OCI-LY7 (cell line): ENCODE measurements at regions not wholly inside any gene's neighbourhood (a gene's known extent, or its start where the extent isn't known, plus 50 kb on each side); places are given as distances from the start of the nearest gene placed in this dataset.
"Not testable (repeated sequence)": the region's sequence is repeated elsewhere in the genome, so short reads cannot be mapped to it uniquely, and the experiment has no call there.

ENCODE experiments used
- BruUV-seq: library from RNA; stranded (reverse); fragments of 400-500 nt; replicated peaks from 2 replicates; lab custom pipeline; 2021; lab: Mats Ljungman, UMichigan
- CTCF ChIA-PET: fragments of 300-600 bp; sonication (Branson Sonifier 250); formaldehyde crosslinking; loops from one replicate; lab custom pipeline; 2022; ENCODE audit warnings: antibody characterized with exemption; ENCODE audit not compliant: unreplicated experiment; lab: Charles Lee
- POLR2A ChIA-PET: fragments of 300-600 bp; sonication (Branson Sonifier 250); formaldehyde crosslinking; loops from one replicate; lab custom pipeline; 2022; ENCODE audit warnings: antibody characterized with exemption; lab: Charles Lee
- DNase-seq: peaks from one replicate; pipeline ENCODE4 v3.0.0-alpha.2; 2015; ENCODE audit warnings: low spot score
- H2AFZ ChIP-seq: fragments of 200-600 bp; sonication (generic), shearing (Covaris generic); 2 replicates; pipeline ENCODE4 v1.6.1; 2014; ENCODE audit warnings: mild to moderate bottlenecking, antibody characterized with exemption, low read length, moderate library complexity
- H3K27ac ChIP-seq: fragments of 200-600 bp; sonication (generic); 2 replicates; pipeline ENCODE4 v1.5.1; 2014; ENCODE audit warnings: mixed run types, low read depth, mild to moderate bottlenecking, moderate library complexity, low read length, inconsistent platforms; ENCODE audit not compliant: poor library complexity, severe bottlenecking
- H3K36me3 ChIP-seq: fragments of 200-600 bp; sonication (generic); 2 replicates; pipeline ENCODE4 v1.6.1; 2014; ENCODE audit warnings: mild to moderate bottlenecking, antibody characterized with exemption, low read length, moderate library complexity, mixed read lengths; ENCODE audit not compliant: insufficient read depth
- H3K4me1 ChIP-seq: fragments of 200-600 bp; sonication (generic); 2 replicates; pipeline ENCODE4 v1.5.1; 2014; ENCODE audit warnings: mild to moderate bottlenecking, low read length; ENCODE audit not compliant: insufficient read depth, poor library complexity, severe bottlenecking
- H3K4me2 ChIP-seq: fragments of 200-600 bp; sonication (generic); 2 replicates; pipeline ENCODE4 v1.6.1; 2014; ENCODE audit warnings: mild to moderate bottlenecking, low read length
- H3K4me3 ChIP-seq: fragments of 200-600 bp; sonication (generic); 2 replicates; pipeline ENCODE4 v1.5.1; 2014; ENCODE audit warnings: mild to moderate bottlenecking, low read depth, low read length; ENCODE audit not compliant: poor library complexity, severe bottlenecking
- H3K79me2 ChIP-seq: fragments of 200-600 bp; sonication (generic); 2 replicates; pipeline ENCODE4 v1.6.1; 2016; ENCODE audit warnings: low read depth, mild to moderate bottlenecking, low read length, moderate library complexity, mixed read lengths; ENCODE audit not compliant: insufficient read depth
- H3K9me2 ChIP-seq: fragments of 200-600 bp; sonication (generic); 2 replicates; pipeline ENCODE4 v1.6.1; 2016; ENCODE audit warnings: mild to moderate bottlenecking, low read length, mixed read lengths; ENCODE audit not compliant: insufficient read depth
- H3K9me3 ChIP-seq: fragments of 200-600 bp; sonication (generic); 2 replicates; pipeline ENCODE4 v1.6.1; 2014; ENCODE audit warnings: mild to moderate bottlenecking, mixed run types, low read length, mixed read lengths
- H4K20me1 ChIP-seq: fragments of 200-600 bp; sonication (generic); 2 replicates; pipeline ENCODE4 v1.6.1; 2014; ENCODE audit warnings: mild to moderate bottlenecking, antibody characterized with exemption, low read length, moderate library complexity, mixed read lengths; ENCODE audit not compliant: insufficient read depth
- EZH2phosphoT487 ChIP-seq: fragments of 200-600 bp; sonication (generic); IDR thresholded peaks from 2 replicates; pipeline ENCODE4 v1.6.1; 2018; ENCODE audit warnings: low read depth, borderline replicate concordance, mild to moderate bottlenecking, mixed run types, antibody characterized with exemption, low read length, moderate library complexity, mixed read lengths
- intact Hi-C: fragments of 100-400 bp; cut with micrococcal nuclease; formaldehyde crosslinking; loops from one replicate; pipeline ENCODE4 v1.10.0; 2022; ENCODE audit not compliant: unreplicated experiment
- TF ChIP-seq, protein P1 (sequence below): fragments of 200-600 bp; sonication (generic); conservative IDR thresholded peaks from 2 replicates; pipeline ENCODE4 v1.5.1; 2014; ENCODE audit warnings: mild to moderate bottlenecking, antibody characterized with exemption, low read length, moderate library complexity, mixed read lengths

DNA sequence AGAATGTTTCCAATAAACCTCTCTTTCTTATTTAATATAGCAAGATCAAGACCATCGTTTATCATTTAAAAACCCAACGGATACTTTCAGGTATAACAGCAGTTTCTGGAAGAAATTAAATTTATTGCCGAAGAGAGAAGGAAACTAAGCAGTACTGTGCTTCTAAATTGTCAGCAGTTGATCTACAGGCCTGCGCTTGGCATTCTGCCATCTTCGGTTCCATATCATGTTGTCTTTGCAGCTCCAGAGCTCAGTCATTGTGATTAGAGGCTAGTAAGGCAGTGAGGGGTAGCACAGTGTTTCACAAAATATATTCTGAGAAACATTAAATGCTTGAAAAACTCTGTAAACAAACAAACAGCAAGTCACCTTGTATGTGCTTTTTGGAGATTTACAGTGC lies 301.3 kb downstream of the REEP3 start:
- Histone ChIP-seq H3K9me3 (no peaks in the 10 kb centered on the region), H3K27ac (no peak overlapping the region), H3K4me1 (no peaks in the 10 kb centered on the region), H3K36me3 (no peaks in the 10 kb centered on the region), H4K20me1 (no peaks in the 10 kb centered on the region), H3K4me3 (no peak overlapping the region), H3K79me2 (no peaks in the 10 kb centered on the region), H3K9me2 (no peaks in the 10 kb centered on the region), H2AFZ (no peak overlapping the region), H3K4me2 (no peak overlapping the region)
- TF ChIP-seq EZH2phosphoT487: no peak
- intact Hi-C loops: no loop called here
- ChIA-PET CTCF (no interaction called here), POLR2A (no interaction called here)
- DNase-seq: no peak
- BruUV-seq: no TSS peak

DNA sequence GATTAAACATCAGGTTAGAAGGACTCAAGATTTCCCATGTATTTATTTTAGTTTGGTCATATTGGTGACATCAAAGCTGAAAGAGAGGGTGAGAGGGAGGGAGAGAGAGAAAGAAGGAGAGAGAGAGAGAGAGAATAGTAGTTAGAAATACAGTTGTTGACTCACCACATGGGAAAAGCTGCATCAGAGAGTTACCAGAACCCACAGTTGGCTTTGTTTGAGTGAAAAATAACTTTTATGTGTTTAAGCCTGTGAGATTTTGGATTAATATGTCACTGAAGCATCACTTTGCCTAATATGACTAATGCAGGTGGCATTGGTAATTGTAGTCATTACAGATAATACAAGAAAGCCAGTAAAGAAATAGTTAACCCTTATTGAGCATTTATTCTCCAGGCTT lies 303.9 kb downstream of the REEP3 start:
- Histone ChIP-seq H3K36me3 (no peaks in the 10 kb centered on the region), H4K20me1 (no peaks in the 10 kb centered on the region), H2AFZ (no peak overlapping the region), H3K4me3 (no peak overlapping the region), H3K79me2 (no peaks in the 10 kb centered on the region), H3K4me2 (no peak overlapping the region), H3K9me2 (no peaks in the 10 kb centered on the region), H3K4me1 (no peaks in the 10 kb centered on the region), H3K9me3 (no peaks in the 10 kb centered on the region), H3K27ac (no peak overlapping the region)
- ChIA-PET CTCF (no interaction called here), POLR2A (no interaction called here)
- intact Hi-C loops: no loop called here
- no TSS peak for BruUV-seq
- TF ChIP-seq, protein P1, sequence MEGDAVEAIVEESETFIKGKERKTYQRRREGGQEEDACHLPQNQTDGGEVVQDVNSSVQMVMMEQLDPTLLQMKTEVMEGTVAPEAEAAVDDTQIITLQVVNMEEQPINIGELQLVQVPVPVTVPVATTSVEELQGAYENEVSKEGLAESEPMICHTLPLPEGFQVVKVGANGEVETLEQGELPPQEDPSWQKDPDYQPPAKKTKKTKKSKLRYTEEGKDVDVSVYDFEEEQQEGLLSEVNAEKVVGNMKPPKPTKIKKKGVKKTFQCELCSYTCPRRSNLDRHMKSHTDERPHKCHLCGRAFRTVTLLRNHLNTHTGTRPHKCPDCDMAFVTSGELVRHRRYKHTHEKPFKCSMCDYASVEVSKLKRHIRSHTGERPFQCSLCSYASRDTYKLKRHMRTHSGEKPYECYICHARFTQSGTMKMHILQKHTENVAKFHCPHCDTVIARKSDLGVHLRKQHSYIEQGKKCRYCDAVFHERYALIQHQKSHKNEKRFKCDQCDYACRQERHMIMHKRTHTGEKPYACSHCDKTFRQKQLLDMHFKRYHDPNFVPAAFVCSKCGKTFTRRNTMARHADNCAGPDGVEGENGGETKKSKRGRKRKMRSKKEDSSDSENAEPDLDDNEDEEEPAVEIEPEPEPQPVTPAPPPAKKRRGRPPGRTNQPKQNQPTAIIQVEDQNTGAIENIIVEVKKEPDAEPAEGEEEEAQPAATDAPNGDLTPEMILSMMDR: no peak
- no peak for TF ChIP-seq EZH2phosphoT487
- no peak for DNase-seq

DNA sequence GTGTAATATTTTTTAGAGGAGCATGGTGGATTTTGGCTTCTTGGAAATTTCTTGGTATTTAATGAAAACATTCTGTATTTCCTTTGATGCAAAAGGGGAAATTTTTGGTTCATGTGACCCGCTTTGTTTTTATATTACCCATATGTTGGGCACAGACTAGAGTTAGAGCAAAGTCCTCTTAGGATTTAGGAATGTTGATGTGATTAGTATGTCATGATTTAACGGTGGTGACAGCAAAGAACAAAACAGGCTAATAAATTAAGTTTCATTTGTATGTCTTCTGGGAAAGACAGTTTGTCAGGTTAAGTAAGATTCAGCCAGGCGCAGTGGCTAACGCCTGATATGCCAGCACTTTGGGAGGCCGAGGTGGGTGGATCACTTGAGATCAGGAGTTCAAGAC lies 304.6 kb downstream of the REEP3 start:
- no peaks in the 10 kb centered on the region for H3K36me3 ChIP-seq
- H3K4me2 ChIP-seq: no peak overlapping the region
- no peaks in the 10 kb centered on the region for H4K20me1 ChIP-seq
- BruUV-seq: no TSS peak
- H2AFZ ChIP-seq: no peak overlapping the region
- H3K4me1 ChIP-seq: no peaks in the 10 kb centered on the region
- ChIA-PET CTCF (no interaction called here), POLR2A (no interaction called here)
- no peak overlapping the region for H3K4me3 ChIP-seq
- TF ChIP-seq, protein P1: no peak
- TF ChIP-seq EZH2phosphoT487: no peak
- intact Hi-C loops: no loop called here
- no peak overlapping the region for H3K27ac ChIP-seq
- H3K9me3 ChIP-seq: no peaks in the 10 kb centered on the region
- H3K79me2 ChIP-seq: no peaks in the 10 kb centered on the region
- H3K9me2 ChIP-seq: no peaks in the 10 kb centered on the region
- DNase-seq: no peak

DNA sequence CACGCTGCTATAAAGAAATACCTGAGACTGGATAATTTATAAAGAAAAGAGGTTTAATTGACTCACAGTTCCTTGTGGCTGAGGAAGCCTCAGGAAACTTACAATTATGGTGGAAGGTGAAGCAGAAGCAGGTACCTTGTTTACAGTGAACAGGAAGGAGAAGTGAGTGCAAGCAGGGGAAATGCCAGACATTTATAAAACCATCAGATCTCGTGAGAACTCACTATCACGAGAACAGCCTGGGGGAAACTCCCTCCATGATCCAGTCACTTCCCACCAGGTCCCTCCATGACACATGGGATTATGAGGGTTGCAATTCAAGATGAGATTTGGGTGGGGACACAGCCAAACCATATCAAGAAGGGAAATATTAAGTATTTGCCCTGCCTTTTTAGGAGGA lies 305.8 kb downstream of the REEP3 start:
- POLR2A ChIA-PET, H3K27ac ChIP-seq, H4K20me1 ChIP-seq, H3K9me2 ChIP-seq, H3K79me2 ChIP-seq, intact Hi-C loops, H3K9me3 ChIP-seq, H2AFZ ChIP-seq, CTCF ChIA-PET, H3K4me3 ChIP-seq, DNase-seq, H3K36me3 ChIP-seq, H3K4me2 ChIP-seq, H3K4me1 ChIP-seq, BruUV-seq: not testable (repeated sequence)
